GM21786 (cell line): ENCODE measurements at regions not wholly inside any gene's neighbourhood (a gene's known extent, or its start where the extent isn't known, plus 50 kb on each side); places are given as distances from the start of the nearest gene placed in this dataset.
"Not testable (repeated sequence)": the region's sequence is repeated elsewhere in the genome, so short reads cannot be mapped to it uniquely, and the experiment has no call there.

Experiments
- ATAC-seq: cut with Tn5 transposase; IDR thresholded peaks from one replicate; pipeline ENCODE4 v1.9.1; 2021; ENCODE audit not compliant: unreplicated experiment

GRCh38 chr2:215863687-215864086 lies 149.7 kb downstream of the MREG start:
- no peak for ATAC-seq

GRCh38 chr2:215862351-215862771 lies 151.0 kb downstream of the MREG start:
- no peak for ATAC-seq

- ATAC-seq, result no peak
Measured at GRCh38 chr2:215861607-215862350, 151.6 kb downstream of the MREG start.

GRCh38 chr2:215856080-215856479 lies 157.3 kb downstream of the MREG start:
- ATAC-seq, result no peak

- not testable (repeated sequence) for ATAC-seq
Measured at GRCh38 chr2:215855308-215855707, 158.0 kb downstream of the MREG start.

- no peak for ATAC-seq
Measured at GRCh38 chr2:215854008-215854407, 159.3 kb downstream of the MREG start.

- no peak for ATAC-seq
Measured at GRCh38 chr2:215851696-215852095, 161.7 kb downstream of the MREG start.

- ATAC-seq, result no peak
Measured at GRCh38 chr2:215851082-215851481, 162.3 kb downstream of the MREG start.

GRCh38 chr2:215850380-215850779 lies 163.0 kb downstream of the MREG start:
- ATAC-seq, result no peak

GRCh38 chr2:215849771-215850170 lies 163.6 kb downstream of the MREG start:
- ATAC-seq, result no peak

- no peak for ATAC-seq
Measured at GRCh38 chr2:215848698-215849097, 164.7 kb downstream of the MREG start.

- no peak for ATAC-seq
Measured at GRCh38 chr2:215848146-215848545, 165.2 kb downstream of the MREG start.

GRCh38 chr2:215847718-215848117 lies 165.6 kb downstream of the MREG start:
- no peak for ATAC-seq

GRCh38 chr2:215847056-215847455 lies 166.3 kb downstream of the MREG start:
- no peak for ATAC-seq

GRCh38 chr2:215845839-215846586 lies 167.3 kb downstream of the MREG start:
- peak; percentile 84 for ATAC-seq

GRCh38 chr2:215843579-215843978 lies 169.8 kb downstream of the MREG start:
- no peak for ATAC-seq

GRCh38 chr2:215841175-215841816 lies 172.1 kb downstream of the MREG start:
- no peak for ATAC-seq

- no peak for ATAC-seq
Measured at GRCh38 chr2:215839816-215840215, 173.5 kb downstream of the MREG start.

GRCh38 chr2:215839309-215839708 lies 174.0 kb downstream of the MREG start:
- no peak for ATAC-seq

- no peak for ATAC-seq
Measured at GRCh38 chr2:215836881-215837280, 176.5 kb downstream of the MREG start.

- no peak for ATAC-seq
Measured at GRCh38 chr2:215835657-215836056, 177.7 kb downstream of the MREG start.

- no peak for ATAC-seq
Measured at GRCh38 chr2:215835231-215835630, 178.1 kb downstream of the MREG start.
